Stimulated activated CD8-positive, alpha-beta memory T cell treated with anti-CD3 and anti-CD28 coated beads, Interleukin-15, amount 100 ng/mL, for 48 hours (primary cell): ENCODE measurements at regions not wholly inside any gene's neighbourhood (a gene's known extent, or its start where the extent isn't known, plus 50 kb on each side); places are given as distances from the start of the nearest gene placed in this dataset.

Source experiments
- DNase-seq, 2 donors: peaks; one replicate each; pipeline ENCODE4 v3.0.0-alpha.2; 2020; ENCODE audit warnings: low read depth in 2 of 2

DNA sequence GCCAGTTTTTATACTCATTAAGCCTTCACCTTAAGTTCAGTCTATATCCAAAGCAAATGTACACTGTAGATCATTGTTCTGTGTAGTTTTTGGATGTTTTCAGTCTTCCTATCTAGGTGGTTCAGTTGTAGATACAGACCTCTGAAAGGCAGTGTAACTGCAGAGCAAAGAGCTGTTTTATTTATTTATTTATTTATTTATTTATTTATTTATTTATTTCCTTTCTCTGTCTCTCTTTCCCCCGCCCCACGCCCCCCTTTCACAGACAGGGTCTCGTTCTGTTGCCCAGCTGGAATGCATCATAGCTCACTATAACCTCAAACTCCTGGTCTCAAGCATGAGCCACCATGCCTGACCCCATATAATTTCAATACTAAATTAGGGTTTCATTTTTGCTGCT, 281.8 kb upstream of the KLHL1 start:
- no peak for DNase-seq

DNA sequence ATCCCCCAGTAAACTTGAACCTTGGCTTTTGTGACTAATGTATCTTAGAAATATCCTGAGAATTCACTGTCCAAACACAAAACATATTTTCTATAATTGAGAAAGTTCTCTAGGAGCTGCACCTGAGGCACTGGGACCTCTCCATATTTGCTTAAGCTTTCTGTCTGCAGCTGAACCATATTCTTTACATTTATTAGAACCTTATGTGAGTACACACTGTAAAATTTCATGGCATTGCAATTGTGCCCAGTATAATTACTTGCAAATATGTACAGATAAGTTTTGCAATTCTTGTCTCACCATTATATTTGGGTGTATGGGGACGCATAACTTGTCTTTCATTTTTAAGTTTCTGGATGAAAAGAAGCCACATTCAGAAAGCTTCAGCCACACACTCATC, 280.7 kb upstream of the KLHL1 start:
- DNase-seq: no peak

DNA sequence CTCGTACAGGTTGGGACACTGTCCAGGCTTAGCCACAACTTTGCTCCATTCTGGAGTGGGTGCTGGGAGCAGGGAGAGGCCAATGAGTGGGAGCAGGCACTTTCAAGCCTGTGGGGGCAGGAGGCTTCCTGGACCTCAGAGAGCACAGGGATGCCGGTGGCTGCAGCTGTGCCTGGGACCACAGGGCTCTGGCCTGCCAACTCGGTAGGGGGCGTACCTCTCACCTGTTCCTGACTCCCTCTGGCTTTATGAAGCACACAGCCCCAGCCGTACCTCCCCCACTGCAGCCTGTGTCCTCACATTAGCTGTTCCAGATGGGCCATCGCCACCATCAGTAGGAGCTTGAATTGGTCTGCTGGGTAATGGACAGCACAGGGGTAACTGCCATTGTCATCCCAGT, 278.7 kb upstream of the KLHL1 start:
- DNase-seq: no peak

DNA sequence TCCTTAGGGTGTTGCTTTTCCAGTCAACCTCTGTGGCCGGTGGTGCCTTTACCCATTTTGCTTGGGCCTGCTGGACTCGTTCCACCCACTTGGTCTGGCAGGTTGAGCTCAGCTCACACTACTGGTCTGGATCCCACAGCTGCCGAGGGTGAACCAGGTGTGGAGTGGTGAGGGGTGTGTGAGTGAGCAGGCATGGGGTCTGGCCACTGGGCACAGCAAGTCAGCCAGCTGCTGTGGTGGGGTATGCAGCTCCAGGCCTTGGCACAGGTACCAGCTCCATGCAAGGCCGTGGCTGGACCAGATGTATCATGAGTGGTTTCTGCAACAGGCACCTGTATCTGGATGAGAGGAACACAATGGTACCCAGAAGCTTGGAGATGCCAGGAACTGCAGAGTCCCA, 277.6 kb upstream of the KLHL1 start:
- DNase-seq: no peak

DNA sequence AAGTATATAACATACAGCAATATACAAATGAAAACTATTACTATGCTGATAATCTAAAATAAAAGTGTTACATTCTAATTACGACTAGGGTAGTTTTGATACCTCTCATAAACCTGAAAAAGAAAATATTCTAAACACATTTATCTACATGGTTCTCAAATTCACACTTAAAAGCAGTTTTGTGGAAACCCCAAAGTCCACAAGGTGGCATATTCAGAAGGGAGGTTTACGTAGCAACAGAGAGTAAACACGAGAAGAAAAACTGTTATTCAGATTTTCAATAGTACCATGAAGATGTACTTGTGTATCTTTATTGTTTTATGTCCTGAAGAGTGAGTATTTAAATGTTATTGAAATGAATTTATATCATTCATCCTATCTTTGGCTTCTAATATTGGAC, 275.9 kb upstream of the KLHL1 start:
- DNase-seq: no peak

DNA sequence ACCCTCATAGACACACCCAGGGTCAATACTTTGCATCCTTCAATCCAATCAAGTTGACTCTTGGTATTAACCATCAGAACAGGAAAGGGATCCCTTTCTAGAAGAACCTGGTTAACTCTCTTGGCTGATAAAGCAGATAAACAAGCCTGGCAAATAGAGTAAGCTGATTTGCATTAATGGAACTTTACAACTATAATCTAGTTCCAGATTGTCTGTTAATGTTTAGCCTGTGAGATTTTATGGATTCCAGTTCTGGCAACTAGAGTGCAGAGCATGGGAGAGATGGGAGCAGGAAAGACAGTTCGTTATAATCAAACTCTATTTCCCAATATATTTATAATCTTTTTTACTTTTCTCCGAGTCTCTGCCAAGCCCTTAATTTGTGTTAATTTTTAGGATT, 272.6 kb upstream of the KLHL1 start:
- DNase-seq: no peak

DNA sequence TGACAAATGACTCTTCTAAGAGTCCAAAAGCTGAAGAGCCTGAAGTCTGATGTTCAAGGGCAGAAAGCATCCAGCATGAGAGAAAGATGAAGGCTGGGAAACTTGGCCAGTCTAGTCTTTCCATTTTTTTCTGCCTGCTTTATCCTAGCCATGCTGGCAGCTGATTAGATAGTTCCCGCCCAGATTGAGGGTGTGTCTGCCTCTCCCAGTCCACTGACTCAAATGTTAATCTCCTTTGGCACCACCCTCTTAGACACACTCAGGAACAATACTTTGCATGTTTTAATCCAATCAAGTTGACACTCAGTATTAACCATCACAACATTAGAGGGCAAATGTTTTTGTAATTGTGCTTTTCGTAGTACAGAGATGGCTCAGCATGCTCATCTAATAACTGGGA, 267.5 kb upstream of the KLHL1 start:
- no peak for DNase-seq

DNA sequence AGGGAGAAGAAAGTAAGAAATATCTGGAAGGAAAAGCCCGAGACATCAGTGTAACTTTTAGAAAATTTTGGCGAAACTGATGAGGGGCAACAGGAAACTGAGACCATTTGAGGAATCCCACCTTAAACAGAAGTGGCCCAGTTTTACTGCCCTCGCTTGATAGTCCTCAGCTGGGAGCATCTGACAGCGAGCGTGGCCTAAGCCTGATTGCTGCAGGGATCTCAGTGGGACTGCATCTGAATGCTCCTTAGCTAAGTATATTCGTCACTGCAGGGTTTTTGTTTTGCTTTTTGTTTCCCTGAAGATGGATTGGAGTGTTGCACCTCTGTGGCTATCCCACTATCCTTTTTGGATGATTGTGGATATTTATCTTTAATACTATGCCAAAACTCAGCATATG, 262.7 kb upstream of the KLHL1 start:
- DNase-seq: no peak

DNA sequence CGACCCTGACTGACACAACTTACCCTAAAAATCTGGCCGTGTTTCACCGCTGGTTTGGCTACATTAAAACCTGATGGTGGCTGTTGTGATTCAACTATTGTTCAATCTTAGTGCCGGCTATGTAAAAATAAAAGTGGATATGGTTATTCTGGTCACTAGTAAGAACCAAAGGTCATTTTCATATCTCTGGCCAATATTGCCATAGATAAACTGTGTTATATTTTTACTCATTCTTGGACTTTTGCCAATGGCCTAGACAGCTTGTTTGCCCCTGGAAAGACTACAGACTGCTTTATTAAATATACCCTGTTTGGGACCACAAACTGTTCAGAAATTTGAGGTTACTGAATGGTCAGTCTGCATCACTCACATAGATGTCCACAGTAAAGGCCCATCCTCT, 258.5 kb upstream of the KLHL1 start:
- DNase-seq: no peak

DNA sequence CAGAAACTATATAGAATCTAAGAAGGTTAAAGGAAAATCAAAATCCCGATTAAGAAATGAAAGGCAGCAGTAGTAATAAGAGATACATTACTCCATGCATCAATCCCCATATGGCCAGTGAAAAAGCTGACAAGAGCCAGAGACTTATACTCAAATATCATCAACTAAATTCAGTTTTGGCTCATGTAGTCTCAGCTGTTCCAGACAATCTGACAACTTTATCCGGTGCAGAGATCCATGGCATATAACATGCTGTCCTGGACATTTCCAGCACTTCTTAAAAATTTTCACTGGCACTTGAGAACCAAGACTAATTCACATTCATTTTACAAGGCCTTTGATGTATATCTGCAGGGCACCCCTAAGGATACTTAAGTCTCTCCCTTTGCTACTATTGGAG, 255.7 kb upstream of the KLHL1 start:
- DNase-seq: no peak

DNA sequence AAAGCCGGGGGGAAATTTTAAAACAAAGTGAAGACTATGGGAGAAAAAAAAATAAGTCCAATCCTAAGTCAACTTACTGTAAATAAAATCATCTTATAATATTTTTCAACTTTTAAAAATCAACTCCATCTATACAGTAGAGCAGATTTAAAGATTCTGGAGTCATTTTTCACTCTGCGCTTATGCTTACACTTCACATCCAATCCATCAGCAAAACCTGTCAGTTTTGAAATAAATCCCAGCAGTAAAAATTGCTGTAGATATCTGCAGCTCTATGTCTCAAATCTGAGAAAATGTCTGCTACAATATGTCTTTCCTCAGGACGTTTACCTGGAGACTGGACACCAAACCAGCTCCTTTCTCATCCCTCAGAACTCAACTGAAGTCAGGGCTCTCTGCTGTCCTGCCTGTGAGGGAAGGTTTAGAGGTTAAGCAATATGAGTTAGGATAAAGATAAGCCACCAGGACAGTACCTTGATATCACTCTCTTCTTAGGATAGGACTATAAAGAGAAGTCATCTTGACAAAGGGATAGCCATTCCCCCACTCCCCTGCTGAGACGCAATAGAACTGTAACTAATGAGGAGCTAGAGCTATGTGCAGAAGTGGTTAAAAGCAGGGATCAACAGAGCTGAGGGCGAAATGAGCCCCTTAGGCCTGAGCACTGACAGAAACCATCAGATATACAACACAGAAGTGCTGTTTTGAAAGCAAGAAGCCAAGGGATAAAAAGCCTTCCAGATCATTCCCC, 254.7 kb upstream of the KLHL1 start:
- DNase-seq: no peak

DNA sequence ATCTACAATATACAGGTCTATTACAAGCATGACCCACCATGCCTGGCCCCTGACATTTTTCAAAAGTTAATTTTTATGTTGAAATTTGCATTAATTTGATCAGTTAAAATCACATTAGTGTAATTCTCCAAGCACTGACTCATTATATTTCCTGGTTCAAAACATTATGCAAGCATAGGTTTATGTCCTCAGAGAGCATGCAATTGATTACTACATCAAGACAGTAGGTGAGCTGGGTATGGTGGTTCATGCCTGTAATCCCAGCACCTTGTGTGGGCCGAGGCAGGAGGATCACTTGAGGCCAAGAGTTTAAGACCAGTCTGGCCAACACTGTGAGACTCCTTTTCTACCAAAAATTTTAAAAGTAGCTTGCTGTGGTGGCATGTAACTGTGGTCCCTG, 248.8 kb upstream of the KLHL1 start:
- no peak for DNase-seq

DNA sequence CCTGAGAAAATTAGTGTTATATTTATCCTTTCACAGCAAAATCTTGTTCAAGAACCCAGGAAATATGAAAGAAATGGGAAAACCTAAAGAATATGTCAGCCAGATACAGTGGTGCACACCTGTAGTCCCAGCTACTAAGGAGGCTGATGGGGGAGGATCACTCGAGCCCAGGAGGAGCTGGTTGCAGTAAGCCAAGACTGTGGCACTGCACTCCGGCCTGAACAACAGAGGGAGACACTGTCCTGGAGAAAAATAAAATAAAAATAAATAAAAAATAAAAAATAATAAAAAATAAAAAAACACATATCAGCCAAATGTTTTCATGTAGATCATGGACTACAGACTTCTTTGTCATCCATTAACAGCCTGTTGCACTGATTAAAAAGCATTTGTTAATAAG, 244.8 kb upstream of the KLHL1 start:
- no peak for DNase-seq

DNA sequence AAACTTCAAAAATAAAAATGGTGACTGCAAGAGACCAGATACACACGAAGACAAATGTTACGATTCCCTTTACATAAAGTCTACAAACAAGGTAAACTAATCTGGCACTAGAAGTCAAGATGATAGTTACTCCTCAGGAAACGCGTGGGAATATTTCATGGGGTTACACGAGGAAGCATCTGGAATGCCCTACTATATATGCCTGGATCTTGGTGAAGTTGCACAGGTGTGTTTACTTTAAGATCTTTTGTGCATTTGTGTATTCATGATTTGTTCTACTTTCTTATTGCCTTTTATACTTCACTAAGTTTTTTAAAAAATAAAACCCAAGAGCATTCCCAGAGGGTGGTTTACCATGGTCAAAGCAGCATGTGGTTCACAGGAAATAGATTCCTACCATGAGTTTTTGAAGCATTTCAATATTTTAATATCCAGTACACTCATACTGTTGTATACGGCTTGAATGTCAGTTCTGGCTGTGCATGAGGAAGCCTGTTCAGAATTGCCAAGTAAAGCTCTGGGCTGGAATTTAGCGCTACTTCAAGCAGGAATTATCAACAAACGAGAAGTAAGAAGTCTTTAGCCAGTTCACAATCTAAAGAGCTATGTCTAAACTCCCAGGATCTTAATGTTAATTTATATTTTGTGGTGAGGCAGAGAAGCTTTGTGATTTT, 239.8 kb upstream of the KLHL1 start:
- DNase-seq: no peak

DNA sequence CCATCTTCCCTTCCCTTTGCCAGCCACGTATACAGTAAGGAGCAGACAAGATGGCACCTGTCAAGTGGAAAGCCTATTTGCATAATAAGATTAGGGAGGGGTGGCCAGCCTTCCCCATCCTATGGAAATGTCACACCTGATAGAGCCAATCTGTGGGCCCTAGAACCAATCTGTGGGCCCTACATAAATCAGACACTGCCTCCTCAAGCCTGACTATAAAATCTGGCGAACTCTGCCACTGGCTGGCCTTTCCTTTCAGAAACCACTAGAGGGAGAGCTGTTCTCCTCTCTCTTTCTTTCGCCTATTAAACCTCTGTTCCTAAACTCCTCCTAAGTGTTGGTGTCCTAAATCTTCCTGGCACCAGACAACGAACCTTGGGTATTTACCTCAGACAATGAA, 231.5 kb upstream of the KLHL1 start:
- DNase-seq: no peak

DNA sequence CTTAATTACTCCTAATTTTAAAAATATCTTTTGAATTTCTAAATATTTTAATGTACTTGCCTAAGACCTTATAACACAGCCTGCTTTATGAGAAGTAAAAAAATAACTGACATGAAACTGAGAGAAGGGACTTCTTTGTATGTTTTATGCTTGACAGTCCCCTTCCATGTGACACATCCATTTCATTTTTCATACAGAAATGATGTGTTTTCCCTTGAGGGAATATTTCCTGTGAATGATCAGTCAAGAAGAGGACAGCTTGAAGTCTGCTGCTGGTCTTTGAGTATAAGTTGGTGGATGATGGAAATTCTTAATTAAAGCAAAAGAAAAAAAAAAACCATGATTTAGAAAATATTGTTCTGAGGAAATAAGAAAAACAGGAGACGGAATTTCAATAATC, 230.4 kb upstream of the KLHL1 start:
- DNase-seq: no peak

DNA sequence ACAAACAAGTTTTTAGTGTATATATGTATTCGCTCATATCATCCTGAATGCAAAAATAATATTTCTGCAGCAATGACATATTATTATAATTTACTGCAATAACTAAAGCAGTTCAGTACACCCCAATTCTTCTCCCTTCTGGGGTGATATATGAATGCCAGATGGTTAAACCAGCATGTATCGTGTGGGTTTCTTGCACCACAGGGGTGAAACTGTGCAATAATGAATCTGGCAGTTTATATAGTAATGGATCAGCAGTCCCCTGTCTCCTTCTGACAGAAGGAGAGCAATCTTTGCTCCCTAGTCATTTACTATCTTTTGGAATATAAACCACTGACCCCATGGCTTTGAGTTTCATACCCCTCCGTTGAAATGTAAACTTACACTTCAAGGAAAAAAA, 228.6 kb upstream of the KLHL1 start:
- DNase-seq: no peak

DNA sequence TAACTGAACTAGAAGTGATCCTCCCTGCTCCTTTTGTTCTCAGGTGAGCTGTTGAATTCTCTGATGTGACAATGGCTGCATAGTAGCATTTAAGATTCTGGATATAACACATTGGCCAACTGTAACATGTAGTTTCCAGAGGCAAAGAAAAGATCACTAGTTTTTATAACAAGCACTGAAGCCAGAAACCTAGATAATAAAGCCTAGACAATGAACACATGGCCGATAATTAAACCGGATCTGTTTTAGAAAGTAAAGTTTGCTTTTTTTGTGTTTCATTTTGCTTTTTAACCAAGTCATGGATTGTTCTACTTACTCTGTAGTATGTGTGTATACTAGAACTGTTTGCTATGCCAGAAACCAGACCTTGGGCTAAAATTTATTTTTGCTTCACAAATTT, 225.5 kb upstream of the KLHL1 start:
- DNase-seq: no peak

DNA sequence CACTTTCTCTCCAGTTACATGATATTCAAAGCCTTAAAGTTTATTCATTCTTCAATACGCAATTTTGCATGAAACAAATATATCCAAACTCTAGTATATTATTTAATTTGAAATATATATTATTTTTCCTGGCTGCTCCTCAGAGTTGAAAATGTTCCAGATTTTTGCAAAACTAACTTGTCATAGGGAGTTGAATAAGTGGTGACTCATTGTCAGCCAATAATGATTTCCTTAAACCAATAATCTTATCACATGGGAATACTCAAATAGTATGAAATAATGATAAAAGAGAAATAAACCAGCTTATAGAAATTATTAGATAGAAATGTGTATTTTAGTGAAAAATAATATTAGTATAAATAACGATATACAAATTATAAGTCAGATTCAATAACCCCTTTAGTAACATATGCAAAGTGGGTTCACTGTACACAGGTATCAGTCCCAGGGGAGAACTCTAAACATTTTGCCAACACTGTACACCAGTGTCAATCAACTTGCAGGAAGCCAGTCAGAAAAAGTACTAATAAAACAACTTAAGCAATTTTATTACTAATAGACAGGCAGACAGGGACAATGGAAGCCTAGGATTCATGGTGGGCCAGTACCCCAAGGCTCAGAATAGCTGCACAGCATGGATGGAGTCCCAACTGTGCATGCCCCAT, 222.6 kb upstream of the KLHL1 start:
- DNase-seq: no peak

DNA sequence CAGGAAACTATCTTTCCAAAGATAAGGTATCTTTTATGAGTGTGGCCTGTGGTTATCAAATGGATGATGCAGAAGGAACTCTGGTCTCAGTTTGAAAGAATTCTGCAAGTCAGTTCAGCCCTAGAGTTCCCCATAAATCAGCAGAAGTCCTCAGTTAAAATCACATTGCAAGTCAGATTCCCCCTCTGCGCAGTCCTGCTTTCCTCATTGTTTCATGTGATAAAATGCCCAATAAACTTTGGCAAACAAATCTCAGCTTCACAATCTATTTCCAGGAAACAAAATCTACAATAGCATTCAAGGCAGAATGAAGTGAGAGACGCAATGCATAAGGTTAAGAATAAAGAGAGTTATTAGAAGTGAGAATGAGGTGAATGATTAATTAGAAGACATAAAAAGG, 216.3 kb upstream of the KLHL1 start:
- no peak for DNase-seq

DNA sequence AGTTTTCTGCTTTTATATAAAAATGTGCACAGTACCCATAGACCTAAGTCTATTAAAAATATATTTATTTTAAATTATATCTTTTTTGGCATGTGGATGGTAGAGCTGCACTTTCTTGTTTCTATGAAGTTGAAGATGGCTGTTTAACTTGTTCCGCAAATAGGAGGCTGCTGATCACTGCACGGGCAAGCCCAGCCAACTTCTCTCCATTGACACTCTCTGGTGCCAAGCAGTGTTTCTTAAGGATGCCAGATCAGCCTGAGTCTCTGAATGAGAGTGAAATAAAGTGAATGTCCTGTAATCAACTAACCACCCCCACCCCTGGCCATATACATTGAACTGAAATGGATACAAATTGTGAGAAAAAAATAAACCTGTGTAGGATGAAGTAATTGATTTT, 202.9 kb upstream of the KLHL1 start:
- DNase-seq: no peak

DNA sequence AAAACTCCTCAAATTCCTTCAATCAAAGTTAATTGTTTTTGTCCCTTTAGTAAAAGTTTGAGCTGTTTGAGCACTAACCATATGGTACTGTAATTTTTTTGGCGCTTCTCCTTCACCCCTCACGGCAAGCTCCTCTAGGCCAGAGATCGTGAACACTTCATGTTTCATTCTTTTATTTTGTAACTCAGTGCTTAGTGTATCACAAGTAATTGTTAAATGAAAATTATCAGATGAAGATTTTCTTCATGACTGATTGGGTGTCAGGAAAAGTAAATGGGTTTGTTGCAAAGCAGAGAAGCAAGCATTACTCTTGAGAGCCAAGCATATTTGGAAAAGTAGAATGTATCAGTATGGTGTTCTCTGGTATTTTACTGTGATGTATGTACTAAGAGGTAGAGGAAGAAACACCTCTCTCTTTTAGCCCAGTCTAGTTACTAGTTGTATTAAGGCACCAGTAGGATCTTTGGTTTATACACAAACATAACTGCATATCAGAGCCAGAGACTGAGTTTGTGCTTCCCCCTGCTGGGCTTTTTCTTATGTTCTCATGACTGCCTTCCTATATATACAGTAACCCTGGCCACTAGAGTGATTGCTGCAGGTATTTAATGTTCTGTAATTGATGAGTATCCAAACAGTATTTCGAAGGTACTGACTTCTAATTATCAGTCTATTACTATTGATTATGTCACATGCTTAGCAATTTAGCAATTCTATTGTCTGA, 202.3 kb upstream of the KLHL1 start:
- DNase-seq: no peak

DNA sequence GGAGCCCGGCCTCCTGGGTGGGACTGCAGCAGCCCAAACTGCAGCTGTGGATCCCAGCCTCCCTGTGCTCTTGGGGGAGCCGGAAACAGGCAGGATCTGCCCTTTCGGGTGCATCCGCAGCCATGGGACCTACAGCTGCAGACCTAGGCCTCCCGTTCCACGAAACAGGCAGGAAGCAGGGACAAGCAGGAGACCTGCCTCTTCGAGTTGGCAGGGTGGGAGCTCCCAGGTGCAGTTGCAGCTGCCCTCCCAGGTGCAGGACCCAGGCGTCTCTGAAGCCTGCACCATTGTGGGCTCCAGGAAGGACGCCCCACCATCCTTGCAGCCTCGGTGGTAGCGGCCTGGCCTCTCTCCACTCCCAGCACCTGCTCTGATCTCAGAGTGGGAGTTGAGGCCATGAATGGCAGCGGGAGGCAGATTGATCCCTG, 189.0 kb upstream of the KLHL1 start:
- no peak for DNase-seq
